ENCODE measurements at regions not wholly inside any gene's neighbourhood (a gene's known extent, or its start where the extent isn't known, plus 50 kb on each side); places are given as distances from the start of the nearest gene placed in this dataset.

GRCh38 chr5:2598503-2598902 lies 153.0 kb downstream of the IRX2 start:
- no peak for TF ChIP-seq CTCF (conservative IDR thresholded peaks at IDR 0.05; ENCODE audit: low read length)
- no peak overlapping the region for H3K4me3 ChIP-seq (ENCODE audit: low read length)
- DNase-seq (ENCODE audit: low read depth) = no peak

- no peak overlapping the region for H3K4me3 ChIP-seq (ENCODE audit: low read length)
- no peak for TF ChIP-seq CTCF (conservative IDR thresholded peaks at IDR 0.05; ENCODE audit: low read length)
- DNase-seq (ENCODE audit: low read depth) = no peak
Observed at GRCh38 chr5:2594701-2595100, 156.8 kb downstream of the IRX2 start.

GRCh38 chr5:2592766-2593165 lies 158.7 kb downstream of the IRX2 start:
- TF ChIP-seq CTCF (conservative IDR thresholded peaks at IDR 0.05; ENCODE audit: low read length) = no peak
- H3K4me3 ChIP-seq (ENCODE audit: low read length) = no peak overlapping the region
- DNase-seq (ENCODE audit: low read depth) = no peak

GRCh38 chr5:2591777-2592453 lies 159.6 kb downstream of the IRX2 start:
- no peak for DNase-seq (ENCODE audit: low read depth)
- TF ChIP-seq CTCF (conservative IDR thresholded peaks at IDR 0.05; ENCODE audit: low read length) = no peak

GRCh38 chr5:2588850-2589501 lies 162.5 kb downstream of the IRX2 start:
- TF ChIP-seq CTCF (conservative IDR thresholded peaks at IDR 0.05; ENCODE audit: low read length) = no peak
- DNase-seq (ENCODE audit: low read depth) = no peak
- no peak overlapping the region for H3K4me3 ChIP-seq (ENCODE audit: low read length)

More at GRCh38 chr5:2591777-2592453, 159.6 kb downstream of the IRX2 start:
- no peak overlapping the region for H3K4me3 ChIP-seq (ENCODE audit: low read length)

- no peak for DNase-seq (ENCODE audit: low read depth)
- TF ChIP-seq CTCF (conservative IDR thresholded peaks at IDR 0.05; ENCODE audit: low read length) = no peak
- no peak overlapping the region for H3K4me3 ChIP-seq (ENCODE audit: low read length)
Observed at GRCh38 chr5:2587189-2588031, 164.1 kb downstream of the IRX2 start.

All from AG10803 (cell line).